ENCODE measurements at regions not wholly inside any gene's neighbourhood (a gene's known extent, or its start where the extent isn't known, plus 50 kb on each side); places are given as distances from the start of the nearest gene placed in this dataset.

DNA sequence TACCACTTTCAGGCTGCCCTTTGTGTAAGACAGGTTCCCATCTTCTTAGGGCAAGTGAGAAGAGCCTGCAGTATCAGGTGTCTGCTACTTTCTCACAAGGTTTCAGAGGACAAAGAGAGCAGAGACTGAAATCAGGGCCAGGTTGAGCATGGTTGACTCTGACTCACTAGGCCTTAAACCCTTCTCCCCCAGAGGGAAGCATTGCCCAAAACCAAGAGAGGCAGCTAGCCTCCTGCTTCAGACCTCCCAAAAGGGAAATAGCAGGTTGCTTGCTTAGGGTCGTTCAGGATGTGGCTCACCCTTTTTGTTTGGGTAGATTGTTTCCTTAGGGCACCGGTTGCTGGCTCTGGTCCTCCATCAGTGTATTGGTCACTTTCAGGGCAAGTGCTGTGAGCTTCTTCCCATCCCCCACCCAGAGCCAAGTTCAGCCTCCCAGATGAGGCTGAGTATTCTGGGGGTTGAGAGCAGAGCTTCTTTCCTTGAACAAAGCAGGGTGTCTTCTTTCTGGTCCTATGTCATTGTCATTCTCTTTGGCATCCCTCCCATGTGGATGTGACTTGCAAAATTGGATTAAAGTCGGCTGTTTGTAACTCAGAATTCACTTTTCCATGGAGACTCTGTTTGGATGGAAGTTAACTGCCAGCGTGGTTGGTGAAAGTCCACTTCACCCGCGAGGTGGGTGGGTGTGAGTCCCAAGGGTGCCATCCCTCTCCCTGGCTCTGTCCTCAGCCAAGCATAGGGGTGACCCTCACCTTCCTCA lies 55.5 kb upstream of the GALNT2 start:
- TF ChIP-seq, protein P1, sequence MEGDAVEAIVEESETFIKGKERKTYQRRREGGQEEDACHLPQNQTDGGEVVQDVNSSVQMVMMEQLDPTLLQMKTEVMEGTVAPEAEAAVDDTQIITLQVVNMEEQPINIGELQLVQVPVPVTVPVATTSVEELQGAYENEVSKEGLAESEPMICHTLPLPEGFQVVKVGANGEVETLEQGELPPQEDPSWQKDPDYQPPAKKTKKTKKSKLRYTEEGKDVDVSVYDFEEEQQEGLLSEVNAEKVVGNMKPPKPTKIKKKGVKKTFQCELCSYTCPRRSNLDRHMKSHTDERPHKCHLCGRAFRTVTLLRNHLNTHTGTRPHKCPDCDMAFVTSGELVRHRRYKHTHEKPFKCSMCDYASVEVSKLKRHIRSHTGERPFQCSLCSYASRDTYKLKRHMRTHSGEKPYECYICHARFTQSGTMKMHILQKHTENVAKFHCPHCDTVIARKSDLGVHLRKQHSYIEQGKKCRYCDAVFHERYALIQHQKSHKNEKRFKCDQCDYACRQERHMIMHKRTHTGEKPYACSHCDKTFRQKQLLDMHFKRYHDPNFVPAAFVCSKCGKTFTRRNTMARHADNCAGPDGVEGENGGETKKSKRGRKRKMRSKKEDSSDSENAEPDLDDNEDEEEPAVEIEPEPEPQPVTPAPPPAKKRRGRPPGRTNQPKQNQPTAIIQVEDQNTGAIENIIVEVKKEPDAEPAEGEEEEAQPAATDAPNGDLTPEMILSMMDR (conservative IDR thresholded peaks at IDR 0.05), result no peak
- Mint-ChIP-seq H3K4me3 (no peak overlapping the region), H3K9me3 (no peaks in the 10 kb centered on the region)

DNA sequence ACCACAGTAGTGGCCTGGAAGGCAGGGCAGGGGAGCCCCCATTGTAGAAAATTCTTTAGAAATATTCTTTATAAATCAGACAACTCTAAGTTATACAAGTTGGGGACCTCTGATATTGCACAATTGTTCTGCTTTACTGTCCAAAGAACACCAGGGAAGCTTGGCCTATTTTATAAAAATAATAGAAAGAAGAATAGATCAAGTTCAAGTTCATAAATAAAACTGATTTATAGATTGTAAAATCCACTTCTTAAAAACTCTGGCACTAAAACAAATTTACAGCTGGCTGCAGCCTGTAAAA lies 55.0 kb upstream of the GALNT2 start:
- Mint-ChIP-seq H3K9me3 (no peaks in the 10 kb centered on the region), H3K36me3 (no peaks in the 10 kb centered on the region), H3K4me1 (ENCODE audit: unreplicated experiment) (no peaks in the 10 kb centered on the region), H3K27ac (no peak overlapping the region), H3K27me3 (peaks cover 17% of the 10 kb centered on the region), H3K4me3 (no peak overlapping the region)
- TF ChIP-seq, protein P1 (conservative IDR thresholded peaks at IDR 0.05), result no peak
- no peak for DNase-seq (ENCODE audit: extremely low spot score, unreplicated experiment)

More for the DNA sequence above, 55.5 kb upstream of the GALNT2 start:
- no peaks in the 10 kb centered on the region for H3K36me3 Mint-ChIP-seq
- DNase-seq (ENCODE audit: extremely low spot score, unreplicated experiment), result no peak
- H3K27ac Mint-ChIP-seq, result no peak overlapping the region
- H3K4me1 Mint-ChIP-seq (ENCODE audit: unreplicated experiment), result no peaks in the 10 kb centered on the region
- peaks cover 21% of the 10 kb centered on the region for H3K27me3 Mint-ChIP-seq

DNA sequence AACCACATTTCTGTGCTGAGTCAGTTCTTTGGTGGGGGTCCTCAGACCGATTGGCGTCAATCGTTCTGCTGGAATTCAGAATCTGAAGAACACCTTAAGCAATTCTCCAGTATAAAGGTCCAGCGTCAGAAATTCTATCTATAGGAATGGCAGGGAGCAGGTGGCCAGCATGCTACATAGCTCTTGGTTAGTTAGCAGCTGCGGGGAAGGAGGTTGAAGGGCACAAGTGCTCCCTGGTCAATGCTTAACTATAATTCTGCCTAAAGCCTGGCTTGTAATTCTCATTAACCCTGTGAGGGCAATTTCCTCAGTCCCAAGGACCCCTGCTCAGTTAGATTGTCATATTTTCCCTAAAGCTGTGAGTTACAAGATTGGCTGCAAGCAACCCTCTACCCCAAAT lies 54.3 kb upstream of the GALNT2 start:
- no peaks in the 10 kb centered on the region for H3K9me3 Mint-ChIP-seq
- TF ChIP-seq, protein P1 (conservative IDR thresholded peaks at IDR 0.05), result no peak
- H3K4me3 Mint-ChIP-seq, result no peak overlapping the region
- H3K27me3 Mint-ChIP-seq, result peaks cover 10% of the 10 kb centered on the region
- H3K27ac Mint-ChIP-seq, result no peak overlapping the region
- DNase-seq (ENCODE audit: extremely low spot score, unreplicated experiment), result no peak
- no peaks in the 10 kb centered on the region for H3K4me1 Mint-ChIP-seq (ENCODE audit: unreplicated experiment)
- no peaks in the 10 kb centered on the region for H3K36me3 Mint-ChIP-seq

DNA sequence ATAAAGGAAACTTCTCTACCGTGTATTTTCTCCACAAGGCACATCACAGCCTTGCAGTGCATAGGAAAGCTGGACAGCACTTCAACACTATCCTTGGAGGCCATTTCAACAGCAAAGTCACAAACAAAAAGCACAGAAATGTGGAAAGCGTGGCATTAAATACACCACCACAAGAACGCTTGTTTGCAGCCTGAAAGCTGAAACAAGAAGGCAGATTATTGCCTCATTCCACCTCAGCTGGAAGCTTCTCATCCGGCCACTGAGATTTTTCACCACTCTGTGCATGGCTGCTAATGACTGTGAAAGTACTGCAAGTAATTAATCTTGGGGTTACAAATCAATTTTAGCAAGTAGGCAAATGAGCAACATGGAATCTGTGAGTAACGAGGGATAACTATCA lies 50.9 kb upstream of the GALNT2 start:
- Mint-ChIP-seq H3K4me1 (ENCODE audit: unreplicated experiment) (no peaks in the 10 kb centered on the region), H3K36me3 (no peaks in the 10 kb centered on the region), H3K27me3 (peaks cover 7% of the 10 kb centered on the region), H3K9me3 (no peaks in the 10 kb centered on the region), H3K4me3 (no peak overlapping the region), H3K27ac (no peak overlapping the region)
- TF ChIP-seq, protein P1 (conservative IDR thresholded peaks at IDR 0.05), result no peak
- no peak for DNase-seq (ENCODE audit: extremely low spot score, unreplicated experiment)

All from type B pancreatic cell (in vitro differentiated cells).